Keratinocyte (primary cell): ENCODE measurements at regions not wholly inside any gene's neighbourhood (a gene's known extent, or its start where the extent isn't known, plus 50 kb on each side); places are given as distances from the start of the nearest gene placed in this dataset.

Experiments
- DNase-seq: peaks from one replicate; pipeline ENCODE4 v3.0.0-alpha.2; 2011; ENCODE audit warnings: low read depth, missing footprints, low spot score
- FAIRE-seq: peaks from 2 replicates; lab custom pipeline; 2011; peaks lifted over from hg19 to GRCh38; lab: Jason Lieb, UNC
- H2AFZ ChIP-seq: 2 replicates; pipeline ENCODE4 v1.6.0; 2012; ENCODE audit warnings: low read length, control low read depth, inconsistent platforms; ENCODE audit not compliant: control insufficient read depth
- H3K27ac ChIP-seq: 2 replicates; pipeline ENCODE4 v1.5.1; 2011; ENCODE audit warnings: low read length; ENCODE audit not compliant: control insufficient read depth, insufficient read depth
- H3K27me3 ChIP-seq: 3 replicates; pipeline ENCODE4 v1.6.0; 2011; ENCODE audit warnings: low read length; ENCODE audit not compliant: control insufficient read depth, insufficient read depth; ENCODE audit errors: extremely low read depth
- H3K36me3 ChIP-seq, 2 experiments: 2 replicates in 1 of 2; 3 replicates in 1 of 2; pipeline ENCODE4 v1.5.1; 2011; ENCODE audit warnings: low read length in 2 of 2, mild to moderate bottlenecking in 1 of 2; ENCODE audit not compliant: control insufficient read depth in 2 of 2, insufficient read depth in 2 of 2; ENCODE audit errors: extremely low read depth in 1 of 2
- H3K4me1 ChIP-seq: 3 replicates; pipeline ENCODE4 v1.5.1; 2011; ENCODE audit warnings: low read length; ENCODE audit not compliant: control insufficient read depth, insufficient read depth; ENCODE audit errors: extremely low read depth
- H3K4me2 ChIP-seq: 3 replicates; pipeline ENCODE4 v1.6.0; 2011; ENCODE audit warnings: low read depth, low read length; ENCODE audit not compliant: control insufficient read depth, insufficient read depth; ENCODE audit errors: extremely low read depth
- H3K4me3 ChIP-seq, 3 experiments: fragments of 200-600 bp in 1 of 3; sonication (generic) in 1 of 3; 2 replicates in 2 of 3; 3 replicates in 1 of 3; pipeline ENCODE4 v1.5.1; 2011 to 2016; ENCODE audit warnings: low read length in 3 of 3, mild to moderate bottlenecking in 3 of 3, control low read depth in 2 of 3, inconsistent platforms in 1 of 3, low read depth in 1 of 3, mixed read lengths in 1 of 3, mixed run types in 1 of 3, moderate library complexity in 1 of 3; ENCODE audit not compliant: control insufficient read depth in 2 of 3, insufficient read depth in 2 of 3; ENCODE audit errors: extremely low read depth in 1 of 3
- H3K79me2 ChIP-seq: 2 replicates; pipeline ENCODE4 v1.6.0; 2012; ENCODE audit warnings: low read length; ENCODE audit not compliant: control insufficient read depth, insufficient read depth
- H3K9ac ChIP-seq: 3 replicates; pipeline ENCODE4 v1.6.0; 2011; ENCODE audit warnings: low read length; ENCODE audit not compliant: control insufficient read depth, insufficient read depth; ENCODE audit errors: extremely low read depth
- H3K9me1 ChIP-seq: 3 replicates; pipeline ENCODE4 v1.6.0; 2011; ENCODE audit warnings: low read length; ENCODE audit not compliant: control insufficient read depth, insufficient read depth; ENCODE audit errors: extremely low read depth
- H3K9me3 ChIP-seq: 2 replicates; pipeline ENCODE4 v1.5.1; 2012; ENCODE audit warnings: low read depth, low read length; ENCODE audit not compliant: control insufficient read depth
- H4K20me1 ChIP-seq: 3 replicates; pipeline ENCODE4 v1.6.0; 2011; ENCODE audit warnings: low read length; ENCODE audit not compliant: control insufficient read depth, insufficient read depth; ENCODE audit errors: extremely low read depth
- CTCF ChIP-seq, 3 experiments: IDR thresholded peaks in 1 of 3; conservative IDR thresholded peaks in 1 of 3; optimal IDR thresholded peaks in 1 of 3; 2 replicates in 2 of 3; 3 replicates in 1 of 3; pipeline versions ENCODE3 to v1.5.1; 2011; ENCODE audit warnings: low read length in 3 of 3, mild to moderate bottlenecking in 3 of 3, moderate library complexity in 2 of 3, control low read depth in 1 of 3, inconsistent platforms in 1 of 3; ENCODE audit not compliant: insufficient read depth in 2 of 3; ENCODE audit errors: extremely low read depth in 1 of 3
- EZH2 ChIP-seq: IDR thresholded peaks from one replicate; pipeline ENCODE4 v1.6.1; 2012; ENCODE audit warnings: inconsistent platforms, mild to moderate bottlenecking, low read length, moderate library complexity
- dilution Hi-C: fragments of 300-500 bp; cut with MboI; formaldehyde crosslinking; loops from one replicate; pipeline ENCODE4 v1.7.0; 2020; ENCODE audit warnings: low sequenced_read_pairs; ENCODE audit not compliant: extremely low pct_ligation_motif_present

GRCh38 chr3:127070776-127071175, 87.9 kb downstream of the PLXNA1 start:
- dilution Hi-C loops = no loop called here

GRCh38 chr3:127071597-127072001, 88.7 kb downstream of the PLXNA1 start:
- Histone ChIP-seq H3K9me1 (no peaks in the 10 kb centered on the region), H3K9ac (no peak overlapping the region), H3K36me3 (no peaks in the 10 kb centered on the region), H3K4me1 (peaks cover 30% of the 10 kb centered on the region), H3K79me2 (no peaks in the 10 kb centered on the region), H3K27ac (no peak overlapping the region), H3K27me3 (no peaks in the 10 kb centered on the region), H4K20me1 (no peaks in the 10 kb centered on the region), H3K9me3 (no peaks in the 10 kb centered on the region), H2AFZ (no peak overlapping the region), H3K4me3 (no peak overlapping the region), H3K4me2 (no peak overlapping the region)
- DNase-seq = no peak
- FAIRE-seq = no peak
- TF ChIP-seq EZH2 (no peak), CTCF (optimal IDR thresholded peaks at IDR 0.05 in 1 of 3, IDR thresholded peaks at IDR 0.05 in 1 of 3, conservative IDR thresholded peaks at IDR 0.05 in 1 of 3; ENCODE audit: extremely low read depth in 1 of 3, insufficient read depth in 2 of 3, low read length in 3 of 3) (no peak)
- dilution Hi-C loops = no loop called here

More at GRCh38 chr3:127070776-127071175, 87.9 kb downstream of the PLXNA1 start:
- H3K4me2 ChIP-seq = no peak overlapping the region
- no peaks in the 10 kb centered on the region for H3K9me1 ChIP-seq
- TF ChIP-seq CTCF (optimal IDR thresholded peaks at IDR 0.05 in 1 of 3, IDR thresholded peaks at IDR 0.05 in 1 of 3, conservative IDR thresholded peaks at IDR 0.05 in 1 of 3; ENCODE audit: extremely low read depth in 1 of 3, insufficient read depth in 2 of 3, low read length in 3 of 3) = no peak
- TF ChIP-seq EZH2 = no peak
- no peak overlapping the region for H3K9ac ChIP-seq
- no peaks in the 10 kb centered on the region for H3K27me3 ChIP-seq
- H3K27ac ChIP-seq = no peak overlapping the region
- no peak overlapping the region for H2AFZ ChIP-seq
- peaks cover 30% of the 10 kb centered on the region for H3K4me1 ChIP-seq
- H4K20me1 ChIP-seq = no peaks in the 10 kb centered on the region
- FAIRE-seq (no peak), DNase-seq (no peak)
- H3K4me3 ChIP-seq = no peak overlapping the region
- H3K9me3 ChIP-seq = no peaks in the 10 kb centered on the region
- H3K79me2 ChIP-seq = no peaks in the 10 kb centered on the region
- H3K36me3 ChIP-seq = no peaks in the 10 kb centered on the region
